ENCODE measurements at regions not wholly inside any gene's neighbourhood (a gene's known extent, or its start where the extent isn't known, plus 50 kb on each side); places are given as distances from the start of the nearest gene placed in this dataset.

- TF ChIP-seq GABPA (IDR thresholded peaks at IDR 0.05 in 1 of 2, conservative IDR thresholded peaks at IDR 0.05 in 1 of 2) (no peak), NR2F2 (IDR thresholded peaks at IDR 0.05) (no peak), ATF3 (IDR thresholded peaks at IDR 0.05) (no peak), FOXA2 (IDR thresholded peaks at IDR 0.05) (no peak), TAF1 (conservative IDR thresholded peaks at IDR 0.05) (no peak), RXRA (IDR thresholded peaks at IDR 0.05) (no peak), CTCF (IDR thresholded peaks at IDR 0.05; ENCODE audit: low read depth, low read length, missing input control) (no peak)
- Histone ChIP-seq H3K9ac (ENCODE audit: low read depth in 1 of 2, low read length in 2 of 2) (no peak overlapping the region), H3K36me3 (ENCODE audit: control insufficient read depth in 4 of 4, insufficient read depth in 3 of 4, low read depth in 1 of 4, low read length in 3 of 4) (no peaks in the 10 kb centered on the region), H3K4me3 (ENCODE audit: low read depth in 1 of 3, low read length in 3 of 3) (no peak overlapping the region), H3K27me3 (ENCODE audit: control insufficient read depth in 4 of 4, insufficient read depth in 4 of 4, low read length in 3 of 4) (no peaks in the 10 kb centered on the region), H3K9me3 (ENCODE audit: control insufficient read depth in 4 of 4, low read length in 3 of 4) (no peaks in the 10 kb centered on the region), H3K4me1 (ENCODE audit: control insufficient read depth in 4 of 4, insufficient read depth in 4 of 4, low read length in 3 of 4) (no peaks in the 10 kb centered on the region), H3K27ac (ENCODE audit: low read depth in 1 of 2, low read length in 2 of 2) (no peak overlapping the region)
- no peak for DNase-seq (ENCODE audit: low spot score)
- 93% methylated on average over 2 of the region's 2 CpGs for WGBS
Observed at GRCh38 chrX:15960237-15960636, 105.6 kb upstream of the AP1S2 start.

GRCh38 chrX:15956681-15957080, 102.1 kb upstream of the AP1S2 start:
- Histone ChIP-seq H3K4me3 (ENCODE audit: low read depth in 1 of 3, low read length in 3 of 3) (no peak overlapping the region), H3K27me3 (ENCODE audit: control insufficient read depth in 4 of 4, insufficient read depth in 4 of 4, low read length in 3 of 4) (no peaks in the 10 kb centered on the region), H3K4me1 (ENCODE audit: control insufficient read depth in 4 of 4, insufficient read depth in 4 of 4, low read length in 3 of 4) (no peaks in the 10 kb centered on the region), H3K36me3 (ENCODE audit: control insufficient read depth in 4 of 4, insufficient read depth in 3 of 4, low read depth in 1 of 4, low read length in 3 of 4) (no peaks in the 10 kb centered on the region), H3K9ac (ENCODE audit: low read depth in 1 of 2, low read length in 2 of 2) (no peak overlapping the region), H3K27ac (ENCODE audit: low read depth in 1 of 2, low read length in 2 of 2) (no peak overlapping the region), H3K9me3 (ENCODE audit: control insufficient read depth in 4 of 4, low read length in 3 of 4) (no peaks in the 10 kb centered on the region)
- no peak for DNase-seq (ENCODE audit: low spot score)
- TF ChIP-seq HNF4G (IDR thresholded peaks at IDR 0.05) (no peak), FOXA2 (IDR thresholded peaks at IDR 0.05) (no peak), NR2F2 (IDR thresholded peaks at IDR 0.05) (no peak), CTCF (IDR thresholded peaks at IDR 0.05; ENCODE audit: low read depth, low read length, missing input control) (no peak), FOXA1 (IDR thresholded peaks at IDR 0.05) (no peak), ATF3 (IDR thresholded peaks at IDR 0.05) (no peak), HNF4A (conservative IDR thresholded peaks at IDR 0.05) (no peak), RXRA (IDR thresholded peaks at IDR 0.05) (no peak), GABPA (IDR thresholded peaks at IDR 0.05 in 1 of 2, conservative IDR thresholded peaks at IDR 0.05 in 1 of 2) (no peak)
- WGBS = 75% methylated on average over 9 of the region's 9 CpGs

GRCh38 chrX:15953801-15954200, 99.2 kb upstream of the AP1S2 start:
- Histone ChIP-seq H3K9me3 (ENCODE audit: control insufficient read depth in 4 of 4, low read length in 3 of 4) (no peaks in the 10 kb centered on the region), H3K4me1 (ENCODE audit: control insufficient read depth in 4 of 4, insufficient read depth in 4 of 4, low read length in 3 of 4) (no peaks in the 10 kb centered on the region), H3K27ac (ENCODE audit: low read depth in 1 of 2, low read length in 2 of 2) (no peak overlapping the region), H3K36me3 (ENCODE audit: control insufficient read depth in 4 of 4, insufficient read depth in 3 of 4, low read depth in 1 of 4, low read length in 3 of 4) (no peaks in the 10 kb centered on the region), H3K9ac (ENCODE audit: low read depth in 1 of 2, low read length in 2 of 2) (no peak overlapping the region), H3K27me3 (ENCODE audit: control insufficient read depth in 4 of 4, insufficient read depth in 4 of 4, low read length in 3 of 4) (no peaks in the 10 kb centered on the region), H3K4me3 (ENCODE audit: low read depth in 1 of 3, low read length in 3 of 3) (no peak overlapping the region)
- 62% methylated on average over 2 of the region's 2 CpGs for WGBS
- TF ChIP-seq CTCF (IDR thresholded peaks at IDR 0.05; ENCODE audit: low read depth, low read length, missing input control) (no peak), FOXA2 (IDR thresholded peaks at IDR 0.05) (no peak), ATF3 (IDR thresholded peaks at IDR 0.05) (no peak), EGR1 (IDR thresholded peaks at IDR 0.05; ENCODE audit: low read depth in 2 of 2) (no peak)
- DNase-seq (ENCODE audit: low spot score) = no peak

Measured in liver (tissue), 8 donors.